Ovary (tissue), 7 donors: ENCODE measurements at regions not wholly inside any gene's neighbourhood (a gene's known extent, or its start where the extent isn't known, plus 50 kb on each side); places are given as distances from the start of the nearest gene placed in this dataset.

Source experiments
- DNase-seq, 5 donors: peaks; one replicate each; pipeline ENCODE4 v3.0.0-alpha.2; 2019 to 2020
- H3K27ac ChIP-seq, 2 donors: fragments of 200-600 bp; one replicate each; pipeline versions ENCODE4 v1.5.1 to v1.8.0; 2019 to 2022
- H3K27me3 ChIP-seq: fragments of 200-600 bp; one replicate; pipeline ENCODE4 v1.8.0; 2022
- H3K36me3 ChIP-seq: fragments of 200-600 bp; sonication (generic); one replicate; pipeline ENCODE4 v1.5.1; 2019
- H3K4me1 ChIP-seq: one replicate; pipeline ENCODE4 v1.8.1; 2013; ENCODE audit warnings: mild to moderate bottlenecking, moderate library complexity; ENCODE audit not compliant: insufficient read depth
- H3K4me3 ChIP-seq: fragments of 200-600 bp; sonication (generic); one replicate; pipeline ENCODE4 v1.5.1; 2017
- H3K9me3 ChIP-seq, 2 donors: fragments of 200-600 bp in 1 of 2; sonication (generic) in 1 of 2; one replicate each; pipeline versions ENCODE4 v1.5.1 to v1.8.1; 2013 to 2019; ENCODE audit warnings: mild to moderate bottlenecking in 1 of 2, moderate library complexity in 1 of 2
- EP300 ChIP-seq: sonication (generic); formaldehyde crosslinking; IDR thresholded peaks from one replicate; pipeline ENCODE4 v1.6.1; 2017; ENCODE audit warnings: antibody characterized with exemption
- POLR2A ChIP-seq: fragments of 450-650 bp; IDR thresholded peaks from one replicate; pipeline ENCODE4 v1.6.1; 2017; ENCODE audit warnings: antibody characterized with exemption, mild to moderate bottlenecking, moderate library complexity
- WGBS, 3 donors: extraction: QIAGEN DNeasy Blood & Tissue Kit in 1 of 3; methylation state at CpG; one replicate each; pipeline versions ENCODE4 v1.1.5 to v1.1.7; 2013 to 2017; 5-methylcytosine and 5-hydroxymethylcytosine counted together
- intact Hi-C, 4 donors: fragments of 100-400 bp; cut with DNase I; formaldehyde crosslinking; loops; one replicate each; pipeline versions ENCODE4 v1.11.0 to v1.15.1; 2022 to 2023
- TF ChIP-seq, protein P1 (sequence below), 3 donors: fragments of 450-650 bp in 2 of 3; fragments of 200-600 bp in 1 of 3; IDR thresholded peaks; one replicate each; pipeline versions ENCODE4 v1.5.1 to v1.8.0; 2016 to 2022; ENCODE audit warnings: antibody characterized with exemption in 3 of 3, mild to moderate bottlenecking in 1 of 3
- donor health status: DM: no; HTN: no; CAD: no; lungs with moderate emphysema.
- donor health status: DM: no; HTN: no; CAD: no.
- donor health status: Bipolar disorder and iron deficiency.
- donor health status: DM: no; HTN: no; CAD: no.
- donor health status: DM: yes; HTN: yes; CAD: no.

GRCh38 chr13:107034236-107034872 lies 466.4 kb upstream of the ARGLU1 start:
- no peaks in the 10 kb centered on the region for H3K4me1 ChIP-seq
- H3K27me3 ChIP-seq: no peaks in the 10 kb centered on the region
- no peak overlapping the region for H3K27ac ChIP-seq

GRCh38 chr13:107031716-107032115 lies 463.8 kb upstream of the ARGLU1 start:
- Histone ChIP-seq H3K27ac (no peak overlapping the region), H3K36me3 (no peaks in the 10 kb centered on the region), H3K4me3 (no peak overlapping the region), H3K27me3 (no peaks in the 10 kb centered on the region), H3K9me3 (no peaks in the 10 kb centered on the region), H3K4me1 (no peaks in the 10 kb centered on the region)
- TF ChIP-seq POLR2A: no peak
- TF ChIP-seq, protein P1, sequence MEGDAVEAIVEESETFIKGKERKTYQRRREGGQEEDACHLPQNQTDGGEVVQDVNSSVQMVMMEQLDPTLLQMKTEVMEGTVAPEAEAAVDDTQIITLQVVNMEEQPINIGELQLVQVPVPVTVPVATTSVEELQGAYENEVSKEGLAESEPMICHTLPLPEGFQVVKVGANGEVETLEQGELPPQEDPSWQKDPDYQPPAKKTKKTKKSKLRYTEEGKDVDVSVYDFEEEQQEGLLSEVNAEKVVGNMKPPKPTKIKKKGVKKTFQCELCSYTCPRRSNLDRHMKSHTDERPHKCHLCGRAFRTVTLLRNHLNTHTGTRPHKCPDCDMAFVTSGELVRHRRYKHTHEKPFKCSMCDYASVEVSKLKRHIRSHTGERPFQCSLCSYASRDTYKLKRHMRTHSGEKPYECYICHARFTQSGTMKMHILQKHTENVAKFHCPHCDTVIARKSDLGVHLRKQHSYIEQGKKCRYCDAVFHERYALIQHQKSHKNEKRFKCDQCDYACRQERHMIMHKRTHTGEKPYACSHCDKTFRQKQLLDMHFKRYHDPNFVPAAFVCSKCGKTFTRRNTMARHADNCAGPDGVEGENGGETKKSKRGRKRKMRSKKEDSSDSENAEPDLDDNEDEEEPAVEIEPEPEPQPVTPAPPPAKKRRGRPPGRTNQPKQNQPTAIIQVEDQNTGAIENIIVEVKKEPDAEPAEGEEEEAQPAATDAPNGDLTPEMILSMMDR (IDR thresholded peaks at IDR 0.05): no peak
- TF ChIP-seq EP300: no peak
- intact Hi-C loops: no loop called here
- WGBS, 3 donors: 79 to 91% (median 84%) methylated on average over 2 of the region's 2 CpGs
- DNase-seq: no peak

More at GRCh38 chr13:107034236-107034872, 466.4 kb upstream of the ARGLU1 start:
- intact Hi-C loops: no loop called here
- Histone ChIP-seq H3K9me3 (no peaks in the 10 kb centered on the region), H3K4me3 (no peak overlapping the region), H3K36me3 (no peaks in the 10 kb centered on the region)
- TF ChIP-seq, protein P1 (IDR thresholded peaks at IDR 0.05): no peak
- TF ChIP-seq EP300 (no peak), POLR2A (no peak)
- WGBS, 3 donors: 93 to 95% (median 95%) methylated on average over 17 of the region's 17 CpGs
- DNase-seq: no peak

- WGBS, 3 donors: 82 to 86% (median 83%) methylated on average over 8 of the region's 8 CpGs
- H3K9me3 ChIP-seq: no peaks in the 10 kb centered on the region
- no peaks in the 10 kb centered on the region for H3K27me3 ChIP-seq
- H3K4me3 ChIP-seq: no peak overlapping the region
- intact Hi-C loops: no loop called here
- DNase-seq: no peak
- H3K27ac ChIP-seq: no peak overlapping the region
- H3K4me1 ChIP-seq: no peaks in the 10 kb centered on the region
- TF ChIP-seq POLR2A: no peak
- no peak for TF ChIP-seq EP300
- TF ChIP-seq, protein P1 (IDR thresholded peaks at IDR 0.05): no peak
- no peaks in the 10 kb centered on the region for H3K36me3 ChIP-seq
Measured at GRCh38 chr13:107028751-107029150, 460.8 kb upstream of the ARGLU1 start.

- Histone ChIP-seq H3K4me1 (no peaks in the 10 kb centered on the region), H3K4me3 (no peak overlapping the region), H3K36me3 (no peaks in the 10 kb centered on the region), H3K9me3 (no peaks in the 10 kb centered on the region), H3K27me3 (no peaks in the 10 kb centered on the region), H3K27ac (no peak overlapping the region)
- no peak for DNase-seq
- intact Hi-C loops: no loop called here
- TF ChIP-seq EP300 (no peak), POLR2A (no peak)
- TF ChIP-seq, protein P1 (IDR thresholded peaks at IDR 0.05): no peak
- 59 to 94% (median 86%) methylated on average over 1 of the region's 1 CpG for WGBS, 3 donors
Measured at GRCh38 chr13:107025991-107026390, 458.1 kb upstream of the ARGLU1 start.
